COLO668 (cell line): ENCODE measurements at regions not wholly inside any gene's neighbourhood (a gene's known extent, or its start where the extent isn't known, plus 50 kb on each side); places are given as distances from the start of the nearest gene placed in this dataset.
"Not testable (repeated sequence)": the region's sequence is repeated elsewhere in the genome, so short reads cannot be mapped to it uniquely, and the experiment has no call there.

ENCODE experiments used
- DNase-seq: peaks from one replicate; lab custom pipeline; 2025; ENCODE audit not compliant: unreplicated experiment; lab: John Stamatoyannopoulos, UW

DNA sequence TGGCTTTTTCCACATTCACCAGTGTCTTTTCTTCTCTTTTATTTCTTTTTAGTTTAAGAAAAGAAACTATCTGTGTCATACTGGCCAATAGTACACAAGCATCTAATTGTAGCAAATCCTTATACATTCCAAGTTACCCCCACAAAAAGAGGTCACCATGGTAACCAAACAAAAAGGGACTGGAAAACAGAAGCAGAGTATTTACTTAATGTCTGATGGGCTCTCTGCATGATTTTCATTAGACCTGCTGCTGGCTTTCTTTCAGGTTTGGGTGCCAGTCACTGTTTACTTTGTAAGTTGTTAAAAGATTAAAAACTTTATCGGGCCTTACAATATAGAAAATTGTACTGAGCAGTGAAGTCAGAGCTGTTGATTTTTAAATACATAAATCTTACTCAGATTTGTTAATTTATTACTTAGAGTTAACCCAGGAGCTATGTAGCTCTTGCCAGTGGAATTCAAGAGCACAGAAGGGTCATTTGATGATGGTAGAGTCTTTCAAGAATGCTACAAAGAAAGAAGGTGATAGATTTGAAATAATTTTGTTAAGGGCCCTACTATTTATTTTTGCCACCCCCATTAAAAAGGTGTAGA is 123.9 kb downstream of the BRMS1L start:
- no peak for DNase-seq

DNA sequence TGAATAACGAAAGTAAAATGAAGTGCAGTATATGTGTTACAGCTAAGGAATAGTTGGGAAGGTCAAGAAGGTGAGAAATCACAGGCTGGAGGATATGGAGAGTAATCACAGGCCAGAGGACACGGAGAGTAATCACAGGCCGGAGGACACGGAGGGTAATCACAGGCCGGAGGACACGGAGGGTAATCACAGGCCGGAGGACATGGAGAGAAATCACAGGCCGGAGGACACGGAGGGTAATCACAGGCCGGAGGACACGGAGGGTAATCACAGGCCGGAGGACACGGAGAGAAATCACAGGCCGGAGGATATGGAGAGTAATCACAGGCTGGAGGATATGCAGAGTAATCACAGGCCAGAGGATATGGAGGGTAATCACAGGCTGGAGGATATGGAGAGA is 121.8 kb downstream of the BRMS1L start:
- DNase-seq = not testable (repeated sequence)

DNA sequence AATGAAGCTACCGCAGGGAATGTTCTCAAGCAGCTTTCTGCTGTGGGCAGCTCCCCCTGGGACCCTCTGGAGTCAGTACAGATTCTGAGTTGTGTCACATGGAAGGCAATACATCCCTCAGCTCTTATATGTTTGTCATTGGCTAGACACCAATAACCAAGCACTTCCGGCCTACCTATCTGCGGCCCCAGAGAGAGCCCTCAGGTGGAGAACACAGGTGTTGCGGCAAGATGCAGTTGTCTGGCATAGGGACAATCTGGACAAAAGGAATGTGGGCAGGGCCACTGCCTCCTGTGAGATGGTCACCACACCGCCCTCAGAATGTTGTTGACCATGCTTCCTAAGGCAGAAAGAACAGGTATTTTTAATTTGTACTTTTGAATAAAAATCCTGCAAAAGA is 118.7 kb downstream of the BRMS1L start:
- peak; percentile 45 for DNase-seq

DNA sequence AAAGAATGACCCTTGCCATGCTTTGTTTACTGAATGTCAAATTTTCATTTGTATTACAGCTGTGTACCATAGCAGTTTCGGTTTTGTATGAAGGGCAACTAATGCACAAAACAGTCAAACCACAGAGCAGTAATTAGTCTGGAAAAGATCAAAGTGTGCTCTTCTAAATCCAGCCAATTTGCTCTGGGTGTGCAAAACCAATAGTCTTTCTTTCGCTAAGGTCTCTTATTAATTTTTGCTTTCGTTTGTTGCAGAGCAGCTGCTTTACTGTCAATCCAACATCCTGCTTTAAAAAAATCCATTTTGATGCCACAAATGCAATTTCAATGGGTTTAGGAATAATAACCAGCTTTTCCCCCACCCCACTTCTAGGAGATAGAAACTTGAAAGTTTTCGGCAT is 114.2 kb downstream of the BRMS1L start:
- DNase-seq = no peak

DNA sequence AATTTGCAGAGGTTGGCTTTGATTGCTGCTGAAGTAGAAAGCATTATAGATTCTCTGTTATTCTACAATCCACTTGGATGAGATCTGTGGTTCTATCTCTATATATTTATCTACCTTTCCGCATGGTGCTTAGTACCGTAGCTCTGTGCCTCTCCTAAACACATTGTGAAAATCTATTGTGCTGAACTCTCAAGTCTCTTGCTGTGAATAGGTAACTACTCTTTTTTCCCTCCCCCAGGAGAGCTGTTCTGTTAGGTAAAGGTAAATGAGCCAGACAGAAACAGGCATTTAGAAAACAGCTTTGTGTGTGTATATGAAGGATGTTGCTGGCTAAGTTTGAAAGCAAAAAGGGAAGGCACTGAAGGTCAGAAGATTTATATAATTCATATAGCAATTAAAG is 112.6 kb downstream of the BRMS1L start:
- DNase-seq = no peak

DNA sequence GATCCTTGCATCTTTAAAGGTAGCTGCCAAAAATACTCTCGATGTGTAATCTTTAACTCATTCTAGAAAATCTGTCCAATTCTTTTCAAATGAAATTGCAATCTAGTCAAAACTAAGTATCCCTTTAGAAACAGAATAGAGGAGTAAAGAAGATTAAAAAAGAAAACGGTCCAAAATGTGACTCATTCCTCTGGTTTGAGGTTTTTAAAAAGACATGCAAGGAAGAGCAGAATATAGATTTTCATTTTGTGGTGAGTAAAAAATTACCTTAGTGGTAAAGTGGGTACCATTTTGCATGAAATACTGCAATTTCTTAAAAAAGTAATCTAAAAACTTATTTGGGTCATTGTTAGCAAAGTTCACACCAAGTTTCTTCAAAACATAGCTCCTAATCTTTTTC is 108.4 kb downstream of the BRMS1L start:
- DNase-seq = no peak

DNA sequence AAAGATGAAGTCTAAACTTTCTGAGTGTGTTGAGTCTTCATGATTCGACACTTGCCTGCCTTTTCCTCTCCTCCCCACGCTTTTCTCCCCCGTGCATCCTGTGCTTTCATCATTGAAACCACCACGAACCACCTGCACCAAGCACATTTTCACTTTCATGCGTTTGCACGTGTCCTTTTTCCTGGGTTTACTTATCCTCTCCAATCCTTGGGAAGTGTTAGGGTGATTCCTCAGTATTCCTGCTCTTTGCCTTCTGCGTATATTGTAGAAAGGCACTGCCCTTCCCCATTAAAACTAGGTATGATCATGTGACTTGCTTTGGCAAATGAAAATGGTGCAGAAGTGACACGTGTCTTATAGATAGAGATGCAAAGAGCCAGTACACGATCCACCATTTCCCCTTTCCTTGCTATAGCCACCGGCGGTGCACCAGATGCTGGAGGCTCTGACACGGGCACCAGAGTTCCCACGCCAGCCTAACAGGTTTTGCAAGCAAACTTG is 106.6 kb downstream of the BRMS1L start:
- no peak for DNase-seq

DNA sequence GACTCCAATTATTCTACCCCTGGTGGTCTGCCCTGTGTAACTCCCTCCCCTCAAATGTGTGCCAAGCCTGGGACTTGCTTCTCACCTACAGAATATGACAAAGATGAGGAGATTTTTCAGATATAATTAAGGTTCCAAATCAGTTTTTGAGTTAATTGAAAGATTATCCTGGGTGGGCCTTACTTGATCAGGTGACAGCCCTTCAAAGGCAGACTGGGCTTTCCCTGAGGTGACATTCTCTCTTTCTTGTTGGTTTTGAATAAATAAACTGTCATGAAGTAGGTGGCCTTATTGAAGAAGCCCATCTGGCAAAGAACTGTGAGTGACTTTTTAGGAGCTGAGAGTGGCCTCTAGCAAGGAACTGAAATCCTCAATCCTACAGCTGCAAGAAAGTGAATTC is 106.0 kb downstream of the BRMS1L start:
- DNase-seq = no peak

DNA sequence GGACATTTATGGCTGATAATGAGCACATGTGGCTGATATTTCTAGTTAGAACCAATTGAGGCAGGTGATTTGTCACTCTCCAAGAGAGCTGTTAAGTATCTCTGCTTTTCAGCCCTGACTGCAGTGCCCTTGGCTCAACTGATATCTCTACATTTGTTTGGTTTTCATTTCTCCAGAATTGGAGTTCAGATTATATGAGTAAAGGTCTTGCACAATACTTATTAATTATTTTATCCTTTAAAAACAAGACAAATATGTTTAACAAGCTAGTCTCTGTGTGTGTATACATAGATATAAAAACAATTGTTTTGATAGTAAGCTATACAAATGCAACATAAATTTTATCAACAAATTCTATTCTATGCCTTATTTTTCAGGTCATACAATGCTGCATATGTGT is 105.2 kb downstream of the BRMS1L start:
- no peak for DNase-seq

DNA sequence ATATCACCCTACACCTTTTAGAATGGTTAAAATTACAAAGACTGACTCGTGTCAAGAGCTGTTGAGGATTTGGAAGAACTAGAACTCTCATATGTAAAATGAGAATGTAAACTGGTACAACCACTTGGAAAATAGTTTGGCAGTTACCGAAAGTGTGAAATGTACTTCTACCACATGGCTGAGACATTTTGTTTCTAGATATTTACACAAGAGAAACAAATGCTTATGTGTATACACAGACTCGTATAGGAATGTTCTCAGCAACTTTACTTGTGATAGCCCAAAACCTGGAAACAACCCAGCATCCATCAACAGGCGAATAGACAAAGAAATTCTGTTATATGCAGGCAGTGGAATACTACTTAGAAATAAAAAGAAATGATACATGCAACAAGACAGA is 103.0 kb downstream of the BRMS1L start:
- DNase-seq = no peak

DNA sequence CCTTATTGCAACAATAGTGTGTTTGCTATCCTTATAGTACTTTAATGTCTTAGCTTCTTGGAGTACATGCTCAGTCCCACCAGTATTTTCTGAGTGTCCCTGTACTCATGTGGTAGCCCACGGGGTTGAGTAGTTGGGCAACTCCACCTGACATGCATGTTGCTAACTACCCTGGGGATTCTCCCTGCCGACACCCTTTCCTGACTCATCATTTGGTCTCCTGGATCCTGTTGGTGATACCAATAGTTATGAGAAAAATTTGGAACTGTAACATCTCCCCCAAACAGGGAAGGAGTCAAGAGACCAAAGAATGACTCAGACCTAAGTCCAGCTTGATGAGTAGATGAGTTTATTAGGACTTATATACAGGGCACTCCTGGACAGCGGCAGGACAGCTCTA is 101.6 kb downstream of the BRMS1L start:
- DNase-seq = no peak

DNA sequence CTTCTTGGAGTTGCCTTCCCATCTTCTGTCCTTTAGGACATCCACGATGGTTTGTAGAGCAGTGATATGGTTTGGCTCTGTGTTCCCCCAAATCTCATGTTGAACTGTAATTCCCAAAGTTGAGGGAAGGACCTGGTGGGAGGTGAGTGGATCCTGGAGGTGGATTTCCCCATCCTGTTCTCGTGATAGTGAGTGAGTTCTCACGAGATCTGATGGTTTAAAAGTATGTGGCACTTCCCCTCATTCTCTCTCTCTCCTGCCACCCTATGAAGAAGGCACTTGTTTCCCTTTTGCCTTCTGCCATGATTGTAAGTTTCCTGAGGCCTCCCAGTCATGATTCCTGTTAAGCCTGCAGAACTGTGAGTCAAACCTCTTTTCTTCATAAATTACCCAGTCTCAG is 99.2 kb downstream of the BRMS1L start:
- DNase-seq = no peak

DNA sequence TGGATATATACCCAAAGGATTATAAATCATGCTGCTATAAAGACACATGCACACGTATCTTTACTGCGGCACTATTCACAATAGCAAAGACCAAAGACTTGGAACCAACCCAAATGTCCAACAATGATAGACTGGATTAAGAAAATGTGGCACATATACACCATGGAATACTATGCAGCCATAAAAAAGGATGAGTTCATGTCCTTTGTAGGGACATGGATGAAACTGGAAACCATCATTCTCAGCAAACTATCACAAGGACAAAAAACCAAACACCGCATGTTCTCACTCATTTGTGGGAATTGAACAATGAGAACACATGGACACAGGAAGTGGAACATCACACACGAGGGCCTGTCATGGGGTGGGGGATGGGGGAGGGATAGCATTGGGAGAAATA is 96.5 kb downstream of the BRMS1L start:
- DNase-seq = not testable (repeated sequence)

DNA sequence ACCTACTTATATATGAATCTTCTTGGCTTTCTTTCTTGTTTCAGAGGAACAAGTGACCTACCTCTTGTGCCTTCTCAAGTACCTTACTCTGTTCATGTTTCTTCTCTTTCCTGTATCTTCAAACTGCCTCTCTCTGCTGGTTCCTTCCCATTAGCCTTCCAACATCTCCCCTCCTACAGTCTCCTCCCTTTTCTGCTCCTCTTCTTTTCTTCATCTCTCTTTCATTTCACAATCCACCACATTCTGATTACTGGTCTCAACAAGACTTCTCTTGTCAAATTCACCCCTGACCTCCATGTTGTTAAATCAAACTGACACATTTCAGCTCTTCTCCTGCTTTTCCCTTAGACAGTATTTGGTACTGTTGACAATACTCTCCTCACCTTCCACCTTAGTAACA is 95.6 kb downstream of the BRMS1L start:
- no peak for DNase-seq
